Stimulated activated CD4-positive, alpha-beta T cell treated with anti-CD3 and anti-CD28 coated beads, Interleukin-1b, Interleukin-23, amount 100 ng/mL, for 4 hours (primary cell): ENCODE measurements at regions not wholly inside any gene's neighbourhood (a gene's known extent, or its start where the extent isn't known, plus 50 kb on each side); places are given as distances from the start of the nearest gene placed in this dataset.
A peak's percentile ranks its signal among the peaks of the same experiment; 100 is the strongest.
"Not testable (repeated sequence)": the region's sequence is repeated elsewhere in the genome, so short reads cannot be mapped to it uniquely, and the experiment has no call there.

Experiments used
- DNase-seq, 2 donors: peaks; one replicate each; pipeline ENCODE4 v3.0.0-alpha.2; 2020; ENCODE audit warnings: low read depth in 2 of 2

GRCh38 chrY:19541475-19542306, 202.8 kb downstream of the KDM5D start:
- no peak for DNase-seq

GRCh38 chrY:19535697-19536096, 208.8 kb downstream of the KDM5D start:
- not testable (repeated sequence) for DNase-seq

GRCh38 chrY:19521976-19522375, 222.6 kb downstream of the KDM5D start:
- no peak for DNase-seq

- peak in 1 of 2 donors; percentile 4 for DNase-seq
Measured at GRCh38 chrY:19503092-19503449, 241.5 kb downstream of the KDM5D start.

GRCh38 chrY:19502169-19503091, 242.1 kb downstream of the KDM5D start:
- DNase-seq: peak in 1 of 2 donors; percentile 6

GRCh38 chrY:19498556-19498955, 246.0 kb downstream of the KDM5D start:
- no peak for DNase-seq

GRCh38 chrY:19487494-19487893, 257.0 kb downstream of the KDM5D start:
- DNase-seq: no peak

- no peak for DNase-seq
Measured at GRCh38 chrY:19484997-19485396, 259.5 kb downstream of the KDM5D start.

GRCh38 chrY:19479141-19479540, 265.4 kb downstream of the KDM5D start:
- no peak for DNase-seq

- DNase-seq: no peak
Measured at GRCh38 chrY:19477959-19478358, 266.6 kb downstream of the KDM5D start.

GRCh38 chrY:19465809-19466208, 278.7 kb downstream of the KDM5D start:
- DNase-seq: no peak

GRCh38 chrY:19456855-19457448, 287.6 kb downstream of the KDM5D start:
- no peak for DNase-seq

GRCh38 chrY:19433059-19433458, 311.5 kb downstream of the KDM5D start:
- DNase-seq: no peak

- no peak for DNase-seq
Measured at GRCh38 chrY:19427736-19428518, 316.6 kb downstream of the KDM5D start.

- not testable (repeated sequence) for DNase-seq
Measured at GRCh38 chrY:19427191-19427590, 317.3 kb downstream of the KDM5D start.

- DNase-seq: no peak
Measured at GRCh38 chrY:19410980-19411766, 333.4 kb downstream of the KDM5D start.

- DNase-seq: no peak
Measured at GRCh38 chrY:19406246-19406645, 338.3 kb downstream of the KDM5D start.

GRCh38 chrY:19405598-19405997, 338.9 kb downstream of the KDM5D start:
- DNase-seq: no peak

- no peak for DNase-seq
Measured at GRCh38 chrY:19392876-19393275, 351.6 kb downstream of the KDM5D start.

- no peak for DNase-seq
Measured at GRCh38 chrY:19391922-19392321, 352.6 kb downstream of the KDM5D start.

- no peak for DNase-seq
Measured at GRCh38 chrY:19365321-19365720, 379.2 kb downstream of the KDM5D start.
